ENCODE measurements at regions not wholly inside any gene's neighbourhood (a gene's known extent, or its start where the extent isn't known, plus 50 kb on each side); places are given as distances from the start of the nearest gene placed in this dataset.

GRCh38 chr11:121932646-121933185, 183.3 kb downstream of the BLID start:
- TF ChIP-seq CTCF (IDR thresholded peaks at IDR 0.05): no peak
- no peak for TF ChIP-seq EZH2 (IDR thresholded peaks at IDR 0.05)
